TTC549 (cell line): ENCODE measurements at regions not wholly inside any gene's neighbourhood (a gene's known extent, or its start where the extent isn't known, plus 50 kb on each side); places are given as distances from the start of the nearest gene placed in this dataset.
A peak's percentile ranks its signal among the peaks of the same experiment; 100 is the strongest.
"Not testable (repeated sequence)": the region's sequence is repeated elsewhere in the genome, so short reads cannot be mapped to it uniquely, and the experiment has no call there.

Experiments used
- FAIRE-seq: peaks from 2 replicates; lab custom pipeline; 2012; peaks lifted over from hg19 to GRCh38; lab: Jason Lieb, UNC

DNA sequence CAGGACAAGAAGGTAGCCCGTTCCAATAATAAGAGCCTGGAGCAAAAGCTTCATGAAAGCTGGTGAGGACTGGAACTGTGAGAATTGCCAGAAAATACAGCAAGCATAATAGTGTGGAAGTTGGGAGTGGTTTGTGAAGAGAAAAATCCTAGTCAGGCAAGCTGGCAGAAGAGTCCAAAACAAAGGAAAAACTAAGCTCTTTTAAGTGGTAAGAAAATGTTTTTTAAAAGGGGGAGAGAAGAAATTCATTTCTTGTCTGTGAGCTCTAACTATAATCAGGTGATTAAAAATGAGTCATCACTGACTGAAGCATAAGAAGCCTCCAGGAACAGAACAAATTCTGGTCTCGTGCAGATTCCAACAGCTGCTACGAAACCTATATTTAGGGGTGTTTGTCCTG is 102.6 kb downstream of the CAAP1 start:
- FAIRE-seq = no peak

DNA sequence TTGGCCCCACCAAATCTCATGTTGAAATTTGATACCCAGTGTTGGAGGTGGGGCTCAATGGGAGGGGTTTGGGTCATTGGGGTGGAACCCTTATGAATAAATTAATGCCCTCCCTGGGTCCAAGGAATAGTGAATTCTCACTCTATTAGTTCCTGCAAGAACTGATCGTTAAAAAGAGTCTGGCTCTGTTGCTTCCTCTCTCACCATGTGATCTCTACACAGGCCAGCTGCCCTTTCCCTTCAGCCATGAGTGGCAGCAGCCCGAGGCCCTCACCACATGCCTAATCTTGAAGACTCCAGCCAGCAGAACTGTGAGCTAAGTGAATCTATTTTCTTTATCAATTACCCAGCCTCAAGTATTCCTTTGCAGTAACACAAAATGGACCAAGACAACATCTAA is 106.0 kb downstream of the CAAP1 start:
- no peak for FAIRE-seq

DNA sequence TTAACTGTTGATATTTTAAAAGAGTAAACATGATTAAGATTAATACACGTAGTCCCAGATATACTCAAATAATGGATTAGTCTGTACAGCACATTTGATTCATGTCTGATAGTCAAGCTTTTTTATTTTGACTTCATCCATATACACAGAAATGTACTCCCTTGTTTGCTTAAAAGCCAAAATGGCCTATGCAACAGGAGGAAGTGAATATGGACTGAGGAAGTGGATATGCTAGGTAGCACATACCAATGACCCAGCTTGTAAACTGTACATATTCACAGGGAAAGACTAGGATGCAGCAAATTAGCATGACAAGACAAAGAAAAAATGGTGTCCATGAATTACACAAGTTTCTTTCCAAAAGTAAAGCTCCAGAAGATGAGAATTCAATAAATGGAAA is 109.7 kb downstream of the CAAP1 start:
- no peak for FAIRE-seq

DNA sequence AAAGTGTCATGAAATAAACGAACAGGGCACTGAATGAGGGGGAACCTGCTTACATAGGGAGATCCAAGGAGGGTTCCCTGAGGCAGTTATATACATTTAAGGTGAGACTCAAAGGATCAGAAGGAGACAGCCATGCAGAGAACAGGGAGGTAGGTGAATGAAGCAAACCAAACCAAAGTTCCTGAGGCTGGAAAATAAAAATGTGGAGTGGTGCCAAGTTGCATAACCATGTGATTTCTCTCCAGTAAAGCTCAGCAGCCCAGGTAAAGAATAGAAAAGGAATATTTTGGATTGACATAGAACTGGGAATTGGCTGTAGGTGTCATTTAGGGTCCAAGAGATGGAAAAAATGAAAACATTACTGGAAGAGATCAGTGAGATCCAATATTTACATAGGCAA is 110.7 kb downstream of the CAAP1 start:
- no peak for FAIRE-seq

DNA sequence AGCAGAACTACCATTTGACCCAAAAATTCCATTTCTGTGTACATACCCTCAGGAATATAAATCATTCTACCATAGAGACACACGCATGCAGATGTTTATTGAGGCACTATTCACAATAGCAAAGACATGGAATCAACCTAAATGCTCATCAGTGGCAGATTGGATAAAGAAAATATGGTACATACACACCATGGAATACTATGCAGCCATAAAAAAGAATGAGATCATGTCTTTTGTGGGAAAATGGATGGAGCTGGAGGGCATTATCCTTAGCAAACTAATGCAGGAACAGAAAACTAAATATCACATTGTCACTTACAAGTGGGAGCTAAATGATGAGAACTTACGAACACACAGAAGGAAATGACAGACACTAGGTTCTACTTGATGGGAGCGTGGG is 112.3 kb downstream of the CAAP1 start:
- not testable (repeated sequence) for FAIRE-seq

DNA sequence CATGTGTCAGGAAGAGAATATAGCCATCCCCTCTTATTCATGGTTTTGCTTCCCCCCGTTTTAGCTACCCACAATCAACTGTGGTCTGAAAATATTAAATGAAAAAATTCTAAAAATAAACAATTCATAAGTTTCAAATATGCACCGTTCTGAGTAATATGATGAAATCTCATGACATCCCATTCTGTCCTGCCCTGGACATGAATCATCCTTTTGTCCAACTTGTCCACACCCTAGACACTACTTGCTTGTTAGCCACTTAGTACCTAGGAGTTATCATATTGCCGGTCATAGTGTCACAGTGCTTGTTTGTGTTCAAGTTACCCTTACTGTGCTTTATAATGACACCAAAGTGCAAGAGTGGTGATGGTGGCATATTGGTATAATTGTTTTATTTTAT is 113.5 kb downstream of the CAAP1 start:
- FAIRE-seq = no peak

DNA sequence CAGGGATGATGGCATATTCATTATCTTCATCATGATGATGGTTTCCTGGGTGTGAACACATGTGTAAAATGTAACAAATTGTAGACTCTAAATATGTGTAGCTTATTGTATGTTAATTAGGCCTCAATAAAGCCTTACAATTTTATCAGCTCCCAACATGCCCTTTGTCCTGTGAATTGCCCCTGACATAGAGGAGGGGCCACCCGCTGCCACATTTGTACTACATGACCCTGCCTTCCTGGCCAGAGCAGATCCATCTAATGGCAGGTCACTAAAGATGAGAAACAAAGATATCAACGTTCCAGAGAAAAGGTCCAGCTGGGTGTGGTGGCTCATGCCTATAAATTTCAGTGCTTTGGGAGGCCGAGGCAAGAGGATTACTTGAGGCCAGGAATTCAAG is 117.2 kb downstream of the CAAP1 start:
- FAIRE-seq = no peak

DNA sequence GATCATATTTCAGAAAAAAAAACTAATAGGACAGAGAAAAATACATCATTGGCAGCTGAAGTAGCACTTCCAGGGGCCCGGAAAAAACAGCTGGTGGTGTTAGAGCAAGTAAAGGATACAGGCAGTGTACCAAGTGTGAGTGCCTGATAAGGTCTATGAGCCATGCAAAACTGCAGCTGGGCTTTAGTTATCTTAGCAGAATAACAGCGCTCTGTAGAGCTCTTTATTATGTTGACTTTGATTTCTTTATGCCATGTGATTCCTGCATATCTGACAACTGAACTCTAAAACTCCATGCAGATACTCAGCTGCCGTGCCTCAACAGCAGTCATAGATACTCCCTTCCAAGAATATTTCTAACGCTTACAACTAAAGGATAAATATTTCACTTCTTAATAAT is 119.5 kb downstream of the CAAP1 start:
- no peak for FAIRE-seq

DNA sequence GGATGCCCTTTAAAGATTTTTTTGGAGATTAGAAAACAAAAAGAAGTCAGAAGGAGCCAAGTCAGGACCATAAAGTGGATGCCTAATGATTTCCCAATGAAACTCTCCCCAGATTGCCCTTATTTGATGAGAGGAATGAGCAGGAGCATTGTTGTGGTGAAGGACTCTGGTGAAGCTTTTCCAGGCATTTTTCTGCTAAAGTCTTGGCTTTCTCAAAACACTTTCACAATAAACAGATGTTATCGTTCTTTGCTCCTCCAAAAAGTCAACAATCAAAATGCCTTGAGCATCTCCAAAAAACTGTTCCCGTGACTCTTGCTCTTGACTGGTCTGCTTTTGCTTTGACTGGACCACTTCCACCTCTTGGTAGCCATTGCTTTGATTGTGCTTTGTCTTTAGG is 121.8 kb downstream of the CAAP1 start:
- no peak for FAIRE-seq

DNA sequence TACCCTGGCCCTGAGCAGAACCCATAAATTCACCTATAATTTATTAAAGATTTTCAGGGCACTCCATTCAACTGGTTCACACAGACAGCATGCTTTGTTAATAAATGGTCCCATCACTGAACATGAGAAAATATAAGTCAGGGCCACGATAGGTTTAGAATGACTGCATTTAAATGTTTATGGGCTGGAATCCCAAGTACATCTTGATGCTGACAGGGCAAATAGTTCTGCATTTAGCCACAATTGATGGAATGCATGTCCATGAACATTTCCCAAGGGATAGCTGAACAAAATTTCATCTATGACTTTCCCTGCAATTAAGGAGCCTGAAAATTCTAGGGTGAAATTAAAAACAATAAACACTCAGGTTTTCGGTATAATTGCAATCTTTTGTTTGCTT is 124.5 kb downstream of the CAAP1 start:
- no peak for FAIRE-seq

DNA sequence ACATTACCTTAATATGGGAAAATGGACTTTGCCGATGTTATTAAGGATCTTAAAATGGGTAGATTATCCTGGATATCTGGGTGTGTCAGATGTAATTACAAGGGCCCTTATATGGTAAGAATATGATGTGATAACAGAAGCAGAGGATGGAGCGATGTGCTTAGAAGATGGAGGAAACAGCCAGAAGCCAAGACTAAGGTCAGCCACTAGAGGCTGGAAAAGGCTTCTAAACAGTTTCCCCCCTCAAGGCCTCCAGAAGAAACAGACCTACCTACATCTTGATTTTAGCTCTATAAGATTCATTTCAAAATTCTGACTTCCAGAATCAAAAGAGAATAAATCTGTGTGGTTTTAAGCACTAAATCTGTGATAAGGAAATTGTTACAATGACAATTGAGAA is 131.9 kb downstream of the CAAP1 start:
- FAIRE-seq = no peak

DNA sequence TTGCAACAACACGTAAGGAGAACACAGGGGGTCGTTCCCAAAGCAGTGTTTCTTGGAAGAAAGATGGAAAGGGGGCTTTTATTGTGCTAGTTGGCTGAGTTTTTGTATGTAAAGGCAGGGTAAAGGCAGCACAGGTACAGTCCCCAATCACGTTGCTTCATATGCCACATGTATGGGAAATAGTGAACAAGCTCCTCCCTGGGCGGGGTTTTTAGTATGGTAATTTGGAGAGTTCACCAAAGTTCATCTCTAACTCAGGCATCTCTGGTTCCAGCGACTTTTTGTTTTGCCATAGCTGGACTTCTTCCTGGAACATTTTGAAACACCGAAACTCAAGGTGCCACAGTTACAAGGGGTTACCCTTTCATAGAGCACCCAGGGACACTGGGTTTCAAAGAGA is 133.9 kb downstream of the CAAP1 start:
- FAIRE-seq = no peak

DNA sequence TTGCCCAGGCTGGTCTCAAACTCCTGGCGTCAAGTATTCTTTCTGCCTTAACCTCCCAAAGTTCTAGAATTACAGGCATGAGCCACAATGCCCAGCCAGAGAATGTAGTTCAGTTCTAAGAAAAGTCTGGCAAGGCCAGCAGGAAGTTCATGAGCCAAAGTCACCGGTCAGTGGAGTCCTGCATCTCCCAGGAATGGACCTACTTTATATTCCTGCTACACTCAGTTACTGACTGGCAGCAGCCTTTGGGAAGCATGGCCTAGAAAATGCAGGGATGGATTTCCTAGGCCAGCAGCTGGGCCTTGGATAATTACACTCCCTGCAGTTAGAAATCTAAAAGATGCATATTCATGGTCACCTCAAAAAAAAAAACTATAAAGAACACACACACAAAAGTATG is 135.7 kb downstream of the CAAP1 start:
- no peak for FAIRE-seq

DNA sequence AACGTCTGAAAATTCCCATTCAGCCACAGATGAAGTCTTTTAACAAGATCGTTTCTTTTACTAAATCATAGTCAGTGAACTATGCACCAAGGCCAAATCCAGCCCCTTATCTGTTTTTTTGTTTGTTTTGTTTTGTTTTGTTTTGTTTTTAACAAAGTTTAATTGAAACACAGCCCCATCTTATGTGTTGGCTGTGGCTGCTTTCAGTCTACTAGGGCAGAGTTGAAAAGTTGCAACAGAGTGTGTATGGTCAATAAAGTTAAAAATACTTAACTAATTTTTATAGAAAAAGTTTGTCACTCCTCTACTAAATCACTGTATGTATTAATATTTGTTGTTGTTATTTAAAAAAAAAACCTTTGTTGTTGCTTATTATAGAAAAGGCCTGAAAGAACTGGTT is 137.1 kb downstream of the CAAP1 start:
- FAIRE-seq = no peak

DNA sequence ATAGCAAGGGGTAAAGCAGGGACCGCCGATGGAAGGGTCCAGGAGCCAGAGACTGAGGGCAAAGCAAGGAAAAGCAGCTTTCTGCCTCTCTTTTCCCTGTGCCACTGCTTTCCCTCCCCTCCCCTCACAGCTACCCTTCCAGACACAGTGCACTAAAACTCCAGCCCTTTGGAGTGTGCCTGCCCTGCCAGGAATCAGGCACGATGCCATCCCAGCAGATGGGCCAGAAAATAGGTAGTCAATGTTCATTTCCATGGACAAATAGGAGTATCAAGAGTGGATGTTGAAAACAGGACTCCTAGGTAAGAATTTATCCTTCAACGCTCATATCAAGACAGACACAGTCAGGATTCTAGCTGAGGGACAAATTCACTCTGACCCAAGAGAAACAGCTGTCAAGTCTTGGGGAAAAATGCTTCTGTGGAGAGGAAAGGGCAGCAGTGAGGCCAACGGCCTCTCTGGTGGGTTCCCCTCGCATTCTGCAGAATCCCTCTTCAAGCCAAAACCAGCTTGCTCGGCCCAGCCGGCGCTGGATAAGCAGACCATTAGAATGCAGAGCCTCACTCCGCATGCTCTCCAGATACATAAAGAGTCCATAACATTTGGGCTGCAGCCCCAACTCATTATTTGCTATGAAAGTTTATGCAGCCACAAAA is 138.0 kb downstream of the CAAP1 start:
- no peak for FAIRE-seq

DNA sequence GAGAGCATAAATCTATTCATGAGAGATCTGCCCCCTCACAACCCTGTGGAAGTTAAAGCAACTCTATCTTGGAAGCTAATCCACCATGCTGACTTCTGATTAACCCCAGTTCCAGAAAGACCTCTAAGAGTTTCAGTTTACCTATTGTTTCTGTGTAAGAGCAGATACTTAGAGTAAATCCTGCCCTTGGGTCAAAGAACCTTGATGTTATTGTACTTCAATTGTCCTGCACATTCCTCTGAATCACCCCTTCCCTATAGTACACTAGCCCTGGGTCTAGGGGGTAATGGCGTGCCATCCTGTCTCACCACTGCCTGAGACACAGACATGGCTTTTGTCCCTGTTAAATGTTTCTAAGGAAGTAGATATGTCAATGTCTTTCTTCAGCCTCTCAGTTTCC is 138.6 kb downstream of the CAAP1 start:
- FAIRE-seq = no peak

DNA sequence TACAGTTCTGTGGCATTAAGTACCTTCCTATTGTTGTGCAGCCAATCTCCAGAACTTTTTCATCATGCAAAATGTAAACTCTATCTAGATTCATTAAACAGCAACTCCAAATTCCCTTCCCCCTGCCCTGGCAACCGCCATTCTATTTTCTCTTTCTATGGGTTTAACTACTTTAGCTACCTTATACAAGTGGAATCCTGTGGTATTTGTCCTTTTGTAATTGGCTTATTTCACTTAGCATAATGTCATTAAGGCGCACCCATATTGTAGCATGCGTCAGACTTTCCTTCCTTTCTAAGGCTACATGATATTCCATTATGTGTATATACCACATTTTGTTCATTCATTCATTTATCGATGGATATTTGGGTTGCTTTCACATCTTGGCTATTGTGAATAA is 142.4 kb downstream of the CAAP1 start:
- FAIRE-seq = no peak

DNA sequence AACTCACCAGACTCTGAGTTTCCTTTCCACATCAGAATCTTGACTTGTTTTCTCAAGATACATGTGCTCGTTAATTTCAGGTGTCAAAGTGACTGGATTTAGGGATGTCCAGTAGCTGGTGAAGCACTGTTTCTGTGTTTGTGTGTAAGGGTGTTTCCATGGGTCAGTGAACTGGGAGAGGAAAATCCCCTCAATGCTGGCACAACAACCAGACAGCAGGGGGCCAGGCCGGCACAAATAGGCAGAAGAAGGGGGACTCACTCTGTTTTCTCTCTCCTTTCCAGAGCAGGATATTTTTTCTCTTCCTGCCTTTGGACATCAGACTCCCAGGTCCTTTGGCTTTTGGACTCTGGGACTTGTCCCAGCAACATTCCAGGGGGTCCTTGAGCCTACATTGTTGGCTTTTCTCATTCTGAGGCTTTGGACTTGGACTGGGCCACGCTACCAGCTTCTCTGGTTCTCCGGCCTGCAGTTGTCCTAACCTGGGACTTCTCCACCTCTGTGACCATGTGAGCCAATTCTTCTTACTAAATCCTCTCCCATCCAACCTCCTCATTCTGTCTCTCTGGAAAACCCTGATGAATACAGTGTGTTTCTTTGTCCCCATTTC is 144.0 kb downstream of the CAAP1 start:
- no peak for FAIRE-seq

DNA sequence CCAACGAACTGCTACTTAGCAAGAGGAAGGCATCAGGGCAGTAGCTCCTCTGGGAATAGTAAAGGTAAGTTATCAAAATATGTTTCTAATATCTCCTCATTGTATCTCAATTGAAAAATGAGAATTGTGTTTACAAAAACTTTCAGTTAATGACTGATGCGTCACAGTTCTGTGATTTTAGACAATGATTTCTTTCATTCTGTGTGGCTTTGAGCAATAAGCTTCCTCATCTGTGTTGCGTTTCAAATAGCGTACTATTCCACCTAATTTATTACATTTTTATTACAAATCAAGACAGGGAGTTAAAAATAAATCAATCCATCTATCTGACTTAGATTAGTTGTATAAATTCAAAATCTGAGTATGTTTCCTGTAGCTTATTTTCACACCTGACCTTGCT is 145.0 kb downstream of the CAAP1 start:
- no peak for FAIRE-seq

DNA sequence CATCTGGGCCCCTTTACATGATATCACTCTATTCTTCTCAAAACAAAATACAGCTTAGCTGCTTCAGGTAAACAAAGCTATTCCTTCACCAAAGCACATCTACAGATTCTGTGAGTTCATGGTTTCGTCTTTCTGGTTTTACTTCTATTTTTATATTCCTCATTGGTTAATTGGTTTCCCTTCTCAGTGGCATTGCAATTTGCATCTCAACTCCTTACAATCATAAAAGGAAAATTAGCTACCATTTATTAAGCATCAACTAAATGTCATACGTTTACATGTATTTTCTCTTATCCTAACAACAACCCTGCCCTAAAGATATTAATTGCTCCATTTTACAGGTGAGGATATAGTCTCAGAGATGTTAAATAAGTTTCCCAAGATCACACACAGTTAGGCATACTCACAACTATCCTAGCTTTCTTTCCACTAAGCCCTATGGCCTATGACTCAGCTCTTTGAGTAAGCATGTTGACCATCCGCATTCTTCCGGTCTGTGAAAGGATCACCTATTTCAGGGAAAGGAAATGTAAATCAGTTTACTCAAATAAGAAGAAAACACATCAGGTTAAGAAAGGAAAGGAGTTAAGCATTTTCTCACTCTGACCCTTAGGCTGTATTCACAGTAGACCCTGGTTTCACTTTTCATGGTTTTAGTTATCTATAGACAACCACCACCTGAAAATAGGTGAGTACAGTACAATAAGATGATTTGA is 146.1 kb downstream of the CAAP1 start:
- FAIRE-seq = no peak

DNA sequence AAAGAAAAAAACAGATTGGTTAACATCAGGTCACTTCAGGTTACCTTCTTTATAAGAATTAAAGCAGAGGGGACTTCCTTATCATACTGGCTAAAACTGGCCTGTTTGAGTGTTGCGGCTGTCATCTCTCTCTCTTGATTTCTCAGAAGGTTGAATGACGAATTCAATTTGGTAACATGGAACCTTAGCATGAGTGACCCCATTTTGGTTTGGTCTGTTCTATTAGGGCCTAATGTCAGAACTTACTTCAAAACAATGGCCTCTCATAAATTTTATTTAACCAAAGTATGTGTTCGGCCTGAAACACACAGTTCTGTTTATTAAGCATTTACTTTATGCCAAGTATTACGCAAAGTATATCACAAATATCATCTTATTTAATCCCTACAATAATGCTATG is 147.5 kb downstream of the CAAP1 start:
- FAIRE-seq = no peak

DNA sequence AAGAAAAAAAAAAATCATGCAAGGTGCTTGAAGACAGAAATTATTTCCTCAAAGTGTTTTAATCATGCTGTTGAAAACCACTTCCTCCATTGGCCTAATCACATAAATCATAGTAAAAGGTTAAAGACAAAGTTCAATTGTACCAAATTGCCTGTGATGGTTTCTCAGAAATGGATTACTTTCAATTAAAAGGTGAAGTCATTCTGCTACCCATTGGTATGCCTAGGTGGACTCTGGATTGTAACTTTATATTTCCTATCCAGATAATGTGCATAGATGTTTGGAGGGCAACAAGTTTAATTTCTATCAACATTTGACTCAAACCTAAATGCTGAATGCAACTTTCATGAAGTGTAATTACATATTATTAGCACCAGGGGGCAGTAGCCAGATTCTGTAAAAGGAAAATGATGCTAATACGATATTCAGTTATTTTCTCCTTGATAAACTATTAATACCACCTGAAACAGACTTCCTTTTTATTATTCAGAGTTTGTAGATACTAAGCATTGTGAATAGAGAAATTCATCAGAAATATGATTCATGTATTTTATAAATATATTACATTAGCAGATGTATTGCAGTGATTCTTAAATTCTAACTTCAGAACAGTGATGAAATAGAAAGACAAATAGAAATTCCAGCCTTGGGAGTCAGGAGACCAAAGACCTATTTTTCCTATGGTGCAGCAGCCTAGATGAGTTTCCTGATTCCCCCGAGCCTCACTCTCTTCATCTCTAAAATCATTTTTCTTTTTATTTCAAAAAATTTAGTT is 148.2 kb downstream of the CAAP1 start:
- peak; percentile 81 for FAIRE-seq

DNA sequence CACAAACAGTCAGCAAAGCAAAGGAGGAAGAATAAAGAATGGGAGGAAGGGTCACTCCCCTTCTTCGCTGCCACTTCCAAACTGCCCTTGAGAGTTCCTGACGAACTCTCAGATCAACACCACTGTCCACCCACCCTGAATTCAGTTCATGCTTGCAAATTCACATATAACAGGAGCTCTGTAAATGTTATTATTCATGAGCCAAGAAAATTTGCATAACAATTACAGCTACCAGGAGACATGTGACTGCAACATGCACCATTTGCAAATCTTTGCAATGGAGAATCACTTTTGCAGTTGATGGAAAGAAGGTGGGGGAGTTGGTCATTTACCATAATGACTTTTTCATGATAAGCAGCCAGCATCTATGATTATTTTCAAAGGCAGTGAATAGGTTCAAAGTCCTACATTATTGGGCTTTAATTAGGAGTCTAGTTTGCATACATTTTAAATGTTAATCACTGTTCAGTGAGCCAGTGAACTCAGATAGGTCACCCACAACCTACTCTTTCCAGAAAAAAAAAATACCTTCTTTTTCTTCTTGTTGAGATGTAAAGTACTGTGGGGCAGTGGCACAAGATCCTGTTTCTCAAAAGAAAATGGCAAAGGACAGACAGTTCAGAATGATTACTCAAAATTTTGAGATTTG is 149.7 kb downstream of the CAAP1 start:
- FAIRE-seq = no peak
